ENCODE measurements at regions not wholly inside any gene's neighbourhood (a gene's known extent, or its start where the extent isn't known, plus 50 kb on each side); places are given as distances from the start of the nearest gene placed in this dataset.

DNA sequence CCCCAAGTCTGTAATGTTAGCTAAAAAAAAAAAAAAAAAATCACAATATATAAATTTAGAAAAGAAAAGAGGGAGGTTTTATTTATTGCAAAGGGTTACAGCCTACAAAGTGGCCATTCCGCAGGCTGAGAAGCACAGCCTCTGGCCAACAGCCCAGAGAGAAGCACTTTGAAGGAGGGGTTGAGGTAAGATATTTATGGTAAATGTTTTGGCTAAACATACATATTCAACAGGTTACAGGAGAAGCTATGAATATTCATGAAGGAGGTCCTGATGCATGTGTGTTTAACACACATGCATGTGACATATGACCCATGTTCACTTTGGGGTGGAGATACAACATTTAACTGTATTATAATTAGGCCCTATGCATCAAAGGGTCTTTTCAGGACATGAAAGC lies 158.5 kb downstream of the TMEM114 start:
- no peaks in the 10 kb centered on the region for H3K9me1 ChIP-seq (ENCODE audit: control insufficient read depth, extremely low read depth, insufficient read depth, low read length)
- dilution Hi-C loops (cut with MboI; ENCODE audit: extremely low pct_ligation_motif_present, low sequenced_read_pairs) = no loop called here
- H3K36me3 ChIP-seq (ENCODE audit: control insufficient read depth in 2 of 2, extremely low read depth in 1 of 2, insufficient read depth in 2 of 2, low read length in 2 of 2) = no peaks in the 10 kb centered on the region
- no peak for DNase-seq (ENCODE audit: low read depth, low spot score)
- FAIRE-seq = no peak
- H2AFZ ChIP-seq (ENCODE audit: control insufficient read depth, low read length) = no peak overlapping the region
- H3K4me2 ChIP-seq (ENCODE audit: control insufficient read depth, extremely low read depth, insufficient read depth, low read depth, low read length) = no peak overlapping the region
- H4K20me1 ChIP-seq (ENCODE audit: control insufficient read depth, extremely low read depth, insufficient read depth, low read length) = no peaks in the 10 kb centered on the region
- H3K9me3 ChIP-seq (ENCODE audit: control insufficient read depth, low read depth, low read length) = peaks cover 1% of the 10 kb centered on the region
- TF ChIP-seq EZH2 (IDR thresholded peaks at IDR 0.05; ENCODE audit: low read length) = no peak
- TF ChIP-seq, protein P1, sequence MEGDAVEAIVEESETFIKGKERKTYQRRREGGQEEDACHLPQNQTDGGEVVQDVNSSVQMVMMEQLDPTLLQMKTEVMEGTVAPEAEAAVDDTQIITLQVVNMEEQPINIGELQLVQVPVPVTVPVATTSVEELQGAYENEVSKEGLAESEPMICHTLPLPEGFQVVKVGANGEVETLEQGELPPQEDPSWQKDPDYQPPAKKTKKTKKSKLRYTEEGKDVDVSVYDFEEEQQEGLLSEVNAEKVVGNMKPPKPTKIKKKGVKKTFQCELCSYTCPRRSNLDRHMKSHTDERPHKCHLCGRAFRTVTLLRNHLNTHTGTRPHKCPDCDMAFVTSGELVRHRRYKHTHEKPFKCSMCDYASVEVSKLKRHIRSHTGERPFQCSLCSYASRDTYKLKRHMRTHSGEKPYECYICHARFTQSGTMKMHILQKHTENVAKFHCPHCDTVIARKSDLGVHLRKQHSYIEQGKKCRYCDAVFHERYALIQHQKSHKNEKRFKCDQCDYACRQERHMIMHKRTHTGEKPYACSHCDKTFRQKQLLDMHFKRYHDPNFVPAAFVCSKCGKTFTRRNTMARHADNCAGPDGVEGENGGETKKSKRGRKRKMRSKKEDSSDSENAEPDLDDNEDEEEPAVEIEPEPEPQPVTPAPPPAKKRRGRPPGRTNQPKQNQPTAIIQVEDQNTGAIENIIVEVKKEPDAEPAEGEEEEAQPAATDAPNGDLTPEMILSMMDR (optimal IDR thresholded peaks at IDR 0.05 in 1 of 3, IDR thresholded peaks at IDR 0.05 in 1 of 3, conservative IDR thresholded peaks at IDR 0.05 in 1 of 3; ENCODE audit: extremely low read depth in 1 of 3, insufficient read depth in 2 of 3, low read length in 3 of 3) = no peak
- H3K79me2 ChIP-seq (ENCODE audit: control insufficient read depth, insufficient read depth, low read length) = no peaks in the 10 kb centered on the region
- H3K27me3 ChIP-seq (ENCODE audit: control insufficient read depth, extremely low read depth, insufficient read depth, low read length) = no peaks in the 10 kb centered on the region
- no peak overlapping the region for H3K27ac ChIP-seq (ENCODE audit: control insufficient read depth, insufficient read depth, low read length)
- H3K4me1 ChIP-seq (ENCODE audit: control insufficient read depth, extremely low read depth, insufficient read depth, low read length) = no peaks in the 10 kb centered on the region
- no peak overlapping the region for H3K4me3 ChIP-seq (ENCODE audit: control insufficient read depth in 2 of 3, extremely low read depth in 1 of 3, insufficient read depth in 2 of 3, low read depth in 1 of 3, low read length in 3 of 3)
- H3K9ac ChIP-seq (ENCODE audit: control insufficient read depth, extremely low read depth, insufficient read depth, low read length) = no peak overlapping the region

DNA sequence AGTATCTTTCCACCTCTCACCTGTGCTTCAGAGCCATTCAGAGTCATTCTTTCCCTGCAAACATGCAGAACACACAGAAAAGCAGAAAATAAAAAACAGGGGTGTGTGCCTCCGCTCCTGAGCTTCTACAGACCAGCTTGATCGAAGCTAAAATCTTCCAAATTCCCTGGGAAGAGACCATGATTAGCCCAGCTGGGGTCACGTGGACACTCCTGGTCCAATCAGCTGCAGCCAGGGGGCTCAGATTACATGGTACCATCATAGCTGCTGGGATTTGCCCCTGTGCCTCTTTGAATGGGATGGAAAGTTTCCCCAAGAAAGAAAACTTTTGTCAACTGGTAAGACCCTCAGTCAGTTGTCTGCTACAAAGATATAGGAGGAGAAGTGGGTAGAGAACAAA lies 159.9 kb downstream of the TMEM114 start:
- Histone ChIP-seq H3K9me1 (ENCODE audit: control insufficient read depth, extremely low read depth, insufficient read depth, low read length) (no peaks in the 10 kb centered on the region), H3K4me1 (ENCODE audit: control insufficient read depth, extremely low read depth, insufficient read depth, low read length) (no peaks in the 10 kb centered on the region), H3K9ac (ENCODE audit: control insufficient read depth, extremely low read depth, insufficient read depth, low read length) (no peak overlapping the region), H3K9me3 (ENCODE audit: control insufficient read depth, low read depth, low read length) (peaks cover 1% of the 10 kb centered on the region), H3K36me3 (ENCODE audit: control insufficient read depth in 2 of 2, extremely low read depth in 1 of 2, insufficient read depth in 2 of 2, low read length in 2 of 2) (no peaks in the 10 kb centered on the region), H3K4me3 (ENCODE audit: control insufficient read depth in 2 of 3, extremely low read depth in 1 of 3, insufficient read depth in 2 of 3, low read depth in 1 of 3, low read length in 3 of 3) (no peak overlapping the region), H4K20me1 (ENCODE audit: control insufficient read depth, extremely low read depth, insufficient read depth, low read length) (no peaks in the 10 kb centered on the region), H3K4me2 (ENCODE audit: control insufficient read depth, extremely low read depth, insufficient read depth, low read depth, low read length) (no peak overlapping the region), H3K27ac (ENCODE audit: control insufficient read depth, insufficient read depth, low read length) (no peak overlapping the region), H2AFZ (ENCODE audit: control insufficient read depth, low read length) (no peak overlapping the region), H3K27me3 (ENCODE audit: control insufficient read depth, extremely low read depth, insufficient read depth, low read length) (no peaks in the 10 kb centered on the region), H3K79me2 (ENCODE audit: control insufficient read depth, insufficient read depth, low read length) (no peaks in the 10 kb centered on the region)
- dilution Hi-C loops (cut with MboI; ENCODE audit: extremely low pct_ligation_motif_present, low sequenced_read_pairs) = no loop called here
- DNase-seq (ENCODE audit: low read depth, low spot score) (no peak), FAIRE-seq (no peak)
- TF ChIP-seq EZH2 (IDR thresholded peaks at IDR 0.05; ENCODE audit: low read length) = no peak
- TF ChIP-seq, protein P1 (optimal IDR thresholded peaks at IDR 0.05 in 1 of 3, IDR thresholded peaks at IDR 0.05 in 1 of 3, conservative IDR thresholded peaks at IDR 0.05 in 1 of 3; ENCODE audit: extremely low read depth in 1 of 3, insufficient read depth in 2 of 3, low read length in 3 of 3) = no peak
